ENCODE measurements at regions not wholly inside any gene's neighbourhood (a gene's known extent, or its start where the extent isn't known, plus 50 kb on each side); places are given as distances from the start of the nearest gene placed in this dataset.

DNA sequence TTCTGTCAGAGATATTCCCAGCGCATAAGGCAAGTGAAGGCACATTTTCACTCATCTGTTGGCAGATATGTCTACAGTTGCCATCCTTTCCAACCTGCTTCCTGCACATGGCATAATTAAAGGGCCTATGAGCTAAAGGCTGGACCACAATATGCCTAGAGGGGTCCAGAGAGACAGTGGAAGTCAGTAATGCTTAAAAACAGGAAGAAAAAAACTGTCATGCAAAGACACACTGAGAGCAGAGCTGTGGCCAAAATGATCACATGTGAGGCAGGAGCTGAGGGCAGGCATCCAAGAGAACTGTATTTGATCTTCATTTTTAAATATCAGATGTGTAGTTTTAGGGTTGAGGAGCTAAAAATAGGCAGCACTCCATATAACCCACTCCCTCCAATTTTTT lies 125.0 kb upstream of the BACH2 start:
- DNase-seq (ENCODE audit: low read depth in 1 of 2, low spot score in 1 of 2), result no peak
- H3K27me3 ChIP-seq (ENCODE audit: insufficient read depth, poor library complexity, severe bottlenecking), result no peaks in the 10 kb centered on the region
- no peak overlapping the region for H3K27ac ChIP-seq (replicated peaks)
- H3K4me3 ChIP-seq (replicated peaks; ENCODE audit: insufficient read depth, low read length), result no peak overlapping the region
- no peak for TF ChIP-seq SPI1 (IDR thresholded peaks at IDR 0.05; ENCODE audit: borderline replicate concordance, low read depth)
- no peak for TF ChIP-seq REST (IDR thresholded peaks at IDR 0.05; ENCODE audit: insufficient replicate concordance, low read depth)
- TF ChIP-seq POLR2AphosphoS5 (IDR thresholded peaks at IDR 0.05; ENCODE audit: low read depth), result no peak
- TF ChIP-seq, protein P1, sequence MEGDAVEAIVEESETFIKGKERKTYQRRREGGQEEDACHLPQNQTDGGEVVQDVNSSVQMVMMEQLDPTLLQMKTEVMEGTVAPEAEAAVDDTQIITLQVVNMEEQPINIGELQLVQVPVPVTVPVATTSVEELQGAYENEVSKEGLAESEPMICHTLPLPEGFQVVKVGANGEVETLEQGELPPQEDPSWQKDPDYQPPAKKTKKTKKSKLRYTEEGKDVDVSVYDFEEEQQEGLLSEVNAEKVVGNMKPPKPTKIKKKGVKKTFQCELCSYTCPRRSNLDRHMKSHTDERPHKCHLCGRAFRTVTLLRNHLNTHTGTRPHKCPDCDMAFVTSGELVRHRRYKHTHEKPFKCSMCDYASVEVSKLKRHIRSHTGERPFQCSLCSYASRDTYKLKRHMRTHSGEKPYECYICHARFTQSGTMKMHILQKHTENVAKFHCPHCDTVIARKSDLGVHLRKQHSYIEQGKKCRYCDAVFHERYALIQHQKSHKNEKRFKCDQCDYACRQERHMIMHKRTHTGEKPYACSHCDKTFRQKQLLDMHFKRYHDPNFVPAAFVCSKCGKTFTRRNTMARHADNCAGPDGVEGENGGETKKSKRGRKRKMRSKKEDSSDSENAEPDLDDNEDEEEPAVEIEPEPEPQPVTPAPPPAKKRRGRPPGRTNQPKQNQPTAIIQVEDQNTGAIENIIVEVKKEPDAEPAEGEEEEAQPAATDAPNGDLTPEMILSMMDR (IDR thresholded peaks at IDR 0.05; ENCODE audit: insufficient read depth, low read length), result no peak
- TF ChIP-seq GABPA (IDR thresholded peaks at IDR 0.05; ENCODE audit: low read depth), result no peak

GRCh38 chr6:90420500-90420899 lies 123.9 kb upstream of the BACH2 start:
- Histone ChIP-seq H3K27ac (replicated peaks) (no peak overlapping the region), H3K27me3 (ENCODE audit: insufficient read depth, poor library complexity, severe bottlenecking) (no peaks in the 10 kb centered on the region), H3K4me3 (replicated peaks; ENCODE audit: insufficient read depth, low read length) (no peak overlapping the region)
- TF ChIP-seq REST (IDR thresholded peaks at IDR 0.05; ENCODE audit: insufficient replicate concordance, low read depth) (peak; percentile 77), POLR2AphosphoS5 (IDR thresholded peaks at IDR 0.05; ENCODE audit: low read depth) (no peak), GABPA (IDR thresholded peaks at IDR 0.05; ENCODE audit: low read depth) (no peak)
- TF ChIP-seq, protein P1 (IDR thresholded peaks at IDR 0.05; ENCODE audit: insufficient read depth, low read length), result no peak
- DNase-seq (ENCODE audit: low read depth in 1 of 2, low spot score in 1 of 2), result no peak

DNA sequence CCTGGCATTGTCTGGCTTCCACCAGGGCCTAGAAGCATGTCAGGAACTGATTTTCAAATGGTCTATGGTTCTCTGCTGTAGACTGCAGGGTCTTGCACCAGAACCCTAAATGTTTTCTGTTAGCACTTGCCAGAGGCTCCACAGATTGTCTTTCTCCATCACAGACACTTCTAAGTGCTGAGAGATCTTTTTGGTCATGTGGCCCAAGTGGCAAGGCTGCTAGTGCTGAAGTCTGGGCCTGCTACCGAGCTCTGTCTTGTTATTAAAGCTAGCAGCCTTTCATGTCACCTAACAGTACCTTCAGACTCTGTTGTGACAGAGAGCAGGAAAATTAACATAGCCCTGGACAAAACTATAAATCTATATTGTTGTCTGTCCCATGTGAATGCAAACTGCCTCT lies 120.7 kb upstream of the BACH2 start:
- Histone ChIP-seq H3K4me3 (replicated peaks; ENCODE audit: insufficient read depth, low read length) (no peak overlapping the region), H3K27me3 (ENCODE audit: insufficient read depth, poor library complexity, severe bottlenecking) (no peaks in the 10 kb centered on the region), H3K27ac (replicated peaks) (no peak overlapping the region)
- no peak for DNase-seq (ENCODE audit: low read depth in 1 of 2, low spot score in 1 of 2)
- no peak for TF ChIP-seq GABPA (IDR thresholded peaks at IDR 0.05; ENCODE audit: low read depth)
- TF ChIP-seq, protein P1 (IDR thresholded peaks at IDR 0.05; ENCODE audit: insufficient read depth, low read length), result no peak
- no peak for TF ChIP-seq POLR2AphosphoS5 (IDR thresholded peaks at IDR 0.05; ENCODE audit: low read depth)
- TF ChIP-seq SPI1 (IDR thresholded peaks at IDR 0.05; ENCODE audit: borderline replicate concordance, low read depth), result no peak
- no peak for TF ChIP-seq REST (IDR thresholded peaks at IDR 0.05; ENCODE audit: insufficient replicate concordance, low read depth)
